ENCODE measurements at regions not wholly inside any gene's neighbourhood (a gene's known extent, or its start where the extent isn't known, plus 50 kb on each side); places are given as distances from the start of the nearest gene placed in this dataset.

GRCh38 chr12:107560899-107561285, 124.7 kb upstream of the PWP1 start:
- DNase-seq: no peak

DNA sequence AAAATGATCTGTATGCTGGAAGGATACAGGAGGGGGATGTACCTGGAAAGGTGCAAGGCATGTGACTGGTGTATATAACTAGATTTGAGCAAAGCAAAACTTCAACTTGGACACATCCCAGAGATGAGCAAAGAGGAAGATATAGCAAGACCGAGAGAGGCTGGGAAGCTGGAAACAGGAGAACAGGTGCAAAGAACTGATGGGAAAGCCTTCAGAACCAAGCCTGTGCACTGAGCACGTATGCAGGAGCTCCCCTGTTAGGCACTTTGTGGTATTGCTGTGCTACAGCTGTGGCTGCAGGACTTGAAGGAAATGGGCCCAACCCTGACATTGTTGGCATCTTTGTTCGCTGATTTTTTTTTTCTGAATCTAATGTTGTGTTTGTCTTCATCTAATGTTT, 120.7 kb upstream of the PWP1 start:
- DNase-seq: no peak

DNA sequence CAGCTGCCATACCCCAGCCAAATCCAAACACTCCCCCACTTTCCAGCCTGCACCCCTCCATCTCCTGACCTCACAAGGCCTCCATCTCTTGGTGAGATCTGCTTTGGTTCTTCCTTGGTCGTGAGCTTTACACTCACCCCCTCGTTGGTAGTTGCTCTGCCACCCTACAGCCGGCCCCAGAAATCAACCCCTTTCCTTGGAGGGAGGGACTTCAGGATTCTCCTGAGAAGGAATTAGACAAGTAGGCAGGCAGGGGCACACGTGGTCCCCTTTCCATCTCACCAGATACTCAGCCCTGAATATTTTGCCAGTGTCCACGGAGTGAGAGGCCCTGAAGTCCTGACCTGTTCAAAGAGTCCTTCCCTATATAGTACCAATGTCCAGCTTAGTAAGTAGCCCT, 120.0 kb upstream of the PWP1 start:
- DNase-seq: no peak

DNA sequence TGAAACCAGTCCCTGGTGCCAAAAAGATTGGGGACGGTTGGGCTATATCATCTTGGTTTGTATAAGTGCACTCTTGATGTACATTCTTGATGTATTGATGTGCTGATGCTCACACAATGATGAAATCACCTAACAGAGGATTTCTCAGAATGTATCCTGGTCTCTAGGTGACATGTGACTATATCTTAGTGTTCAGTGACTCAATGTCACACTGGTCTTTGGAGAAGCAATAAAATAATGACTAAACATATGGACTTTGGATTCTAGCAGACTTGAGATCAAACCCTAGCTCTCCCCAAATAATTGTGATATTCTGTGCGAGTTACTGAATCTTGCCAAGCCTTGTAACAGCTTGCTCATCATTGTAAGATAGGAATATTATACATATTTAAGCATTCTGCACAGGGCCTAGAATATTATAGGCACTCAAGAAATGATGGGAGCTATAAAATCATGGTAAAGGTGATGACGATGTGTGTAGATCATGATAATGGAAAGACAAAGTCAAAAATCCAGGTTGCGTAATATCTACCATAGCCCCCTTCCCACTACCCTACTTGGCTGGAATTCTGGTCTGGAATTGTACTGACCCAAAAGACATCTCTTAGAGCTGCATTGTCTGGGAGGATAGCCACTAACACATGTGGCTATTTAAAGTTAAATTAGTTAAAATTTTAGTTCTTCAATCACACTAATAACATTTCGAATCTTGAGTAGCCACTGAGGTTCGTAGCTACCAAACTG, 117.6 kb upstream of the PWP1 start:
- DNase-seq: no peak

GRCh38 chr12:107568718-107569117, 116.9 kb upstream of the PWP1 start:
- no peak for DNase-seq

- no peak for DNase-seq
These were observed 114.9 kb upstream of the PWP1 start for GRCh38 chr12:107570721-107571120.

- no peak for DNase-seq
These were observed 114.1 kb upstream of the PWP1 start for GRCh38 chr12:107571492-107571891.

DNA sequence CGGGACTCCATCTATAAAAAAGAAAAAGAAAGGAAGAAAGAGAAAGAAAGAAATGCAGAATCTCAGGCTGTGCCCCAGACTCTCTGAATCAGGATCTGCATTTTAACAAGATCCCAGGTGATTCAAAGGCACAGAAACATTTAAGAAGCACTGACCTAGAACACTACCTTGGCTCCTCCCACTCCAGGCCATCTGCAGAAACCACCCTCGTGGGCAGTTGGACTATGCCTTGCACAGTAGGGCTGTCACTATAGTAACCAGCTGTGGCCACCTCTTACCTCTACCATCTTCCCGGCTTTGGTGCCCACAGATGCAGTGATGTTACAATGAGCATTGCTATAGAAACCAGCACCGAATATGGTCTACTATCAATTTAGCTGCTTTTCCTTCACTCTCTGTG, 110.9 kb upstream of the PWP1 start:
- DNase-seq: no peak

GRCh38 chr12:107580750-107581618, 104.6 kb upstream of the PWP1 start:
- DNase-seq: no peak

DNA sequence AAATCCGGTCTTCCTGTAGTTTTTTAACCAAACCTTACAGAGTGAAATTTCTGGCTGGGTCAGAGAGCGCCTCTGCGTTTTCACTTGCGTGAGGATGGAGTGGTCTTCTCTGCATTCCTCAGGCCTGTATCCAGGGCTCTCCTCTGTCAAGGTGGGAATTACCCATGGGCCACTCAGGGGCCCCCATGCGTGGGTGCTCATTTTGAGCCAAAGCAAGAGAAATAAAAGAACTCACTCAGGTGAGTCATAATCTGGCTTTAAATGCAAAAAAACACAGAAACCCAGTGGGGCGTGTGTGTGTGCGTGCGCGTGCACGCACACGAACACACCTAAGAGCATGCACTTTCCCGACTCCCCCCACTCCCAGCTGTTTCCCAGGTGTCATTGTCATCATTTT, 104.0 kb upstream of the PWP1 start:
- DNase-seq: no peak

GRCh38 chr12:107583551-107583950, 102.0 kb upstream of the PWP1 start:
- no peak for DNase-seq

GRCh38 chr12:107584563-107584962, 101.0 kb upstream of the PWP1 start:
- no peak for DNase-seq

- no peak for DNase-seq
These were observed 99.2 kb upstream of the PWP1 start for GRCh38 chr12:107586256-107586970.

DNA sequence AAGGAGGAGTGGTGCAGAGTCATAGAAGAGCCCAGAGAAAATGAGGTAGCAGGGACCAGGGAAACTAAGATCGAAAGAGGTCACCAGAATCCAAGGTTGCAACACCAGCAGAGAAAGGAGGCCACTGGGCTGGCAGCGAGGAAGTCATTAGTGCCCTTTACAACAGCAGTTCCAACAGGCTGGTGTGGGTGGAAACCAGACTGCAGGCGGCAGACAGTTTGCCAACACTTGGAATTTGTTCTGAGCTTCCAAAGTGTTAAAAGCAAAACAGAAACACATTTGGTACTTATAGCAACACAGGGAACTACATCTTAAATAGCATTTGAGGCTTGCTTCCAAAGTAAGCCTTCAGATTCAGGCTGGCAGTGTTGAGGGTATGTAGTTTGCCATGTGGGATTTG, 95.2 kb upstream of the PWP1 start:
- DNase-seq: no peak

DNA sequence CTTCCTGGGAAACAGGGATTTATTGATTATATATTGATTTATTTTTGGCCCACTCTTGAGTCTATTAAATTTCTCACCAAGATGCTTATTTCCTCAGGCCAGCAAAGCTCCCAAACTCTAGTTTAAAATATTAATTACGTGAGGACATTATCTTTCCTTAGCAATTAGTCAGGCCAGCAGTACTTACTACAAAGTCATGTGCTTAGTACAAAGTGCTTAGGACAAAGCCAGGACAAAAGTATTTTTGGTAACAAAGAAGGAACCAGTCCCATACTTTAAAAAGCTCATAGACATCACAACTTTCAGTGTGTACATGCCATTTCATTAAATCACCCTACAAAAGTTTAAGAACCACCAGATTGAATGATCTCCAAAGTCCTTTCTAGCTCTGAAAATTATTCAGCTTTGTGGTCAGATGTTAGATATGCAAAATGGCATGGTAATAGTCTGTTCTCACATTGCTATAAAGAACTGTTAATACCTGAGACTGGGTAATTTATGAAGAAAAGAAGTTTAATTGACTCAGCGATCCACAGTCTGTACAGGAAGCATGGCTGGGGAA, 94.7 kb upstream of the PWP1 start:
- DNase-seq: no peak

GRCh38 chr12:107593713-107594381, 91.8 kb upstream of the PWP1 start:
- DNase-seq: no peak

DNA sequence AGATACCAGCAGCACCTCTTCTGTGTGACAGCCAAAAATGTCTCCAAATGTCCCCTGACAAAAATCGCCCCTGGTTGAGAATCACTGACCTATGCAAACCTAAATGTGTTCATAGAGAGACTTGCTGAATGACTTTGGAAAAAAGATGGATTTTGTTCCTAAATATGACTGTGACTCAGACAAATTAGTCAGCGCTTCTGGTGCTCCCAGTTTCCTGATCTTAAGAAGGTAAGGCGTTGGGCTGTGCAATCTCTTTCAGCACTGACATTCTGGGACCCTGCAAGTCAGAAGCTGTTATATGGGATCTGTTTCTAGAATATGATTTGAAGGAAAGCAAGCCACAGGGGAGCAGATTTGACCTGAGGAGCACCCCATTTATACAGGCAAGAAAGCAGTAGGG, 90.6 kb upstream of the PWP1 start:
- no peak for DNase-seq

GRCh38 chr12:107597695-107598410, 87.7 kb upstream of the PWP1 start:
- DNase-seq: no peak

DNA sequence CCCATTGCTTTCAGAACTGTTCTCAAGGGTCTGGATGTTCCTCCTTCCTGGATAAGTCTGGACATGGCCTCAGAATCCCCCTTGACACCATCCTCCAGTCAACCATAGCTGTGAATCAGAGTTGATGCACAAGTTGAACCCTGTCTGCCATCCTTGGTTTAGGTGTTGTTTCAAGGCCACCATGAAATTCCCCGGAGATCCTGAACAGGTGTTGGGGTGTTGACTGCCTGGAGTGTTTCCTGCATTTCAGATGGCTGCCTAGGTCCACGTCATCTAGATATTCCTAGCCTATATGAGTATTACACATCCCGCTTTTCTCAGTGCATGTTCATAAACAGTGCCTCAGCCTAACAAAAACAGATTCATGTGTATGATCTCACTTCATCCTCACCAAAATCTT, 86.7 kb upstream of the PWP1 start:
- no peak for DNase-seq

DNA sequence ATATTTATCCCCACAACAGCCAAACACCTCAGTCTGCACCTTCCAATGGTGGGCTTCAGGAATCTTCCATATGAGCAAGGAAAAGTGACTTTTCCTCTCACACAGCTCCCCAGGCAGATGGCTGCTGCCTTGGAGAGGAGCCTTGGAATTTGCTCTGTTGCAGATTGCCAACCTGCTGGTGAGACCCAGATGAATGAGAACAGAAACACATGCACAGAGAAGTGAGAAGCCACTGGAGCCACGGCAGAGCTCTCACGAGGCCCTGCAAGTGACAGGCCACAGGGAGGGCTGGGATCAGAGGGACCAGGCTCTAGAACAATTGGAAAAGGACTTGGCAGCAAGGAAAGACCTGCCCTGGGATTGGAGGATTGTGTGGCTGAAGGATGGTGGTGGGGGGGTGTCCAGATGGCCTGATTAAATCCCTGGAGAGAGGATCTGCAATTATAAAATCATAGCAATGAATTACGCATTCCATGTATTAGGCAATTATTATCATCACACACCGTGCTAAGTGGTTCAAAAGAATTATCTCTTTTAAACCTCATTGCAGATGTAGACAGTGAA, 84.9 kb upstream of the PWP1 start:
- no peak for DNase-seq

DNA sequence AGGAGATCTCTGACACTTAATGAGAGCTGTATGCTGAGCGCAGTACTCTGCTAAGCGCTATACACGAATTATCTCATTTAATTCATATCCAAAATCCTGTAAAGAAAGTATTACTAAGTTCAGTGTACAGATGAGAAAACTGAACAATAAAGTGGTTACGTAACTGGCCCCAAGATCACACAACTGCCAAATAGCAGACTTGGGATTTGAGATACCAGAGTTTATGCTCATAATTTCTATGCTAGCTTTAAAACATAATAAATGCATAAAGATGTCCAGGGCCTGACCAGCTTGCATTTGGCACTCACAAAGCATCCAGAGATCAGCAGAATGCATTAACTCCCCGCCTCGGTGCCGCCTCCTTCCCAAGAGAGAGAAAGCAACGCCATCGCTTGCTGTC, 83.2 kb upstream of the PWP1 start:
- DNase-seq: no peak

- DNase-seq: no peak
These were observed 80.3 kb upstream of the PWP1 start for GRCh38 chr12:107605293-107605692.
